Panc1 (cell line): ENCODE measurements at regions not wholly inside any gene's neighbourhood (a gene's known extent, or its start where the extent isn't known, plus 50 kb on each side); places are given as distances from the start of the nearest gene placed in this dataset.

Experiments
- CTCF ChIP-seq: fragments of 450-650 bp; IDR thresholded peaks from 2 replicates; pipeline ENCODE4 v1.5.1; 2017; ENCODE audit warnings: mild to moderate bottlenecking
- POLR2AphosphoS5 ChIP-seq: IDR thresholded peaks from 2 replicates; pipeline ENCODE4 v1.6.1; 2012; ENCODE audit warnings: mild to moderate bottlenecking, low read depth, low read length, moderate library complexity
- REST ChIP-seq, 2 experiments: IDR thresholded peaks; 2 replicates each; pipeline ENCODE4 v1.6.1; 2011 to 2012; ENCODE audit warnings: low read depth in 2 of 2, control low read depth in 1 of 2, low read length in 1 of 2, mild to moderate bottlenecking in 1 of 2, moderate library complexity in 1 of 2; ENCODE audit not compliant: insufficient read depth in 1 of 2
- SIN3A ChIP-seq: IDR thresholded peaks from 2 replicates; pipeline ENCODE4 v1.6.1; 2012; ENCODE audit warnings: low read depth, mild to moderate bottlenecking, low read length, moderate library complexity, borderline replicate concordance; ENCODE audit not compliant: insufficient read depth
- TCF7L2 ChIP-seq: IDR thresholded peaks from 2 replicates; pipeline ENCODE4 v1.6.1; 2011; ENCODE audit warnings: mild to moderate bottlenecking, low read depth, low read length, inconsistent platforms

GRCh38 chr14:61887628-61888027, 125.4 kb downstream of the SNAPC1 start:
- TF ChIP-seq CTCF (no peak), POLR2AphosphoS5 (no peak), REST (IDR thresholded peaks at IDR 0.05; ENCODE audit: insufficient read depth in 1 of 2, low read depth in 2 of 2, low read length in 1 of 2) (no peak), TCF7L2 (no peak), SIN3A (no peak)
